ENCODE measurements at regions not wholly inside any gene's neighbourhood (a gene's known extent, or its start where the extent isn't known, plus 50 kb on each side); places are given as distances from the start of the nearest gene placed in this dataset.

- no peak overlapping the region for H3K4me2 ChIP-seq (ENCODE audit: insufficient read depth, low read length)
- no peaks in the 10 kb centered on the region for H3K4me1 ChIP-seq (ENCODE audit: control insufficient read depth, extremely low read depth, insufficient read depth, low read length)
- no TSS peak for BruUV-seq (replicated peaks)
- H3K9me3 ChIP-seq (replicated peaks; ENCODE audit: control insufficient read depth, insufficient read depth, low read length), result no peaks in the 10 kb centered on the region
- H3K9ac ChIP-seq (replicated peaks; ENCODE audit: extremely low read depth, insufficient read depth, low read length), result no peak overlapping the region
- intact Hi-C loops (cut with micrococcal nuclease), result no loop called here
- FAIRE-seq (no peak), DNase-seq (ENCODE audit: low read depth, low spot score) (no peak)
- H3K9me1 ChIP-seq (replicated peaks; ENCODE audit: control insufficient read depth, extremely low read depth, insufficient read depth, low read length), result no peaks in the 10 kb centered on the region
- no peaks in the 10 kb centered on the region for H3K36me3 ChIP-seq (ENCODE audit: control insufficient read depth in 2 of 2, extremely low read depth in 1 of 2, insufficient read depth in 2 of 2, low read length in 2 of 2)
- CTCF ChIA-PET, result no interaction called here
- H3K27ac ChIP-seq (ENCODE audit: insufficient read depth, low read depth, low read length), result no peak overlapping the region
- H2AFZ ChIP-seq (ENCODE audit: low read depth, low read length), result no peak overlapping the region
- H4K20me1 ChIP-seq (replicated peaks; ENCODE audit: control insufficient read depth, extremely low read depth, insufficient read depth, low read length), result no peaks in the 10 kb centered on the region
- no peak overlapping the region for H3K4me3 ChIP-seq (replicated peaks in 1 of 3; ENCODE audit: insufficient read depth in 1 of 3, low read depth in 1 of 3, low read length in 3 of 3)
- TF ChIP-seq FOS (IDR thresholded peaks at IDR 0.05; ENCODE audit: borderline replicate concordance, insufficient read depth, low read length) (no peak), POLR2AphosphoS5 (IDR thresholded peaks at IDR 0.05; ENCODE audit: insufficient read depth, low read depth, low read length) (no peak), GATA2 (IDR thresholded peaks at IDR 0.05; ENCODE audit: insufficient read depth, insufficient read length, low read depth, low read length) (no peak), EZH2 (IDR thresholded peaks at IDR 0.05; ENCODE audit: borderline replicate concordance, low read depth, low read length, severe bottlenecking) (no peak), CTCF (IDR thresholded peaks at IDR 0.05; ENCODE audit: extremely low read depth in 1 of 2, insufficient read depth in 1 of 2, low read depth in 1 of 2, low read length in 2 of 2) (no peak), JUN (IDR thresholded peaks at IDR 0.05; ENCODE audit: borderline replicate concordance, insufficient read depth, insufficient read length, low read depth) (no peak), MYC (IDR thresholded peaks at IDR 0.05; ENCODE audit: low read depth, low read length) (no peak), POLR2A (IDR thresholded peaks at IDR 0.05; ENCODE audit: low read depth, low read length) (no peak)
- TF ChIP-seq, protein P1, sequence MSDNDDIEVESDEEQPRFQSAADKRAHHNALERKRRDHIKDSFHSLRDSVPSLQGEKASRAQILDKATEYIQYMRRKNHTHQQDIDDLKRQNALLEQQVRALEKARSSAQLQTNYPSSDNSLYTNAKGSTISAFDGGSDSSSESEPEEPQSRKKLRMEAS (IDR thresholded peaks at IDR 0.05; ENCODE audit: insufficient read depth, insufficient read length), result no peak
- dilution Hi-C loops (cut with MboI; ENCODE audit: extremely low pct_ligation_motif_present, low sequenced_read_pairs), result no loop called here
- H3K27me3 ChIP-seq (ENCODE audit: control insufficient read depth in 2 of 2, insufficient read depth in 2 of 2, low read length in 2 of 2), result no peaks in the 10 kb centered on the region
- no peaks in the 10 kb centered on the region for H3K79me2 ChIP-seq (ENCODE audit: control insufficient read depth, insufficient read depth, low read length)
- POLR2A ChIA-PET, result no interaction called here
Observed at GRCh38 chr5:25990771-25991170, 1047.6 kb downstream of the CDH9 start.
